ENCODE measurements at regions not wholly inside any gene's neighbourhood (a gene's known extent, or its start where the extent isn't known, plus 50 kb on each side); places are given as distances from the start of the nearest gene placed in this dataset.

GRCh38 chr2:47682216-47682749, 100.7 kb upstream of the MSH6 start:
- WGBS, 3 donors = 91 to 94% (median 91%) methylated on average over 8 of the region's 8 CpGs
- Histone ChIP-seq H3K36me3 (ENCODE audit: insufficient read depth in 1 of 2, low read depth in 1 of 2) (no peaks in the 10 kb centered on the region), H3K27me3 (ENCODE audit: insufficient read depth in 3 of 3, low read length in 2 of 3) (no peaks in the 10 kb centered on the region), H3K9me3 (no peaks in the 10 kb centered on the region), H3K4me1 (no peaks in the 10 kb centered on the region), H3K27ac (no peak overlapping the region), H3K4me3 (no peak overlapping the region)
- DNase-seq (no peak), ATAC-seq (no peak)
- intact Hi-C loops (cut with DNase I) = no loop called here
- TF ChIP-seq CTCF (IDR thresholded peaks at IDR 0.05) = no peak

GRCh38 chr2:47676261-47676926, 105.6 kb upstream of the KCNK12 start:
- 73 to 87% (median 74%) methylated on average over 6 of the region's 6 CpGs for WGBS, 3 donors
- H3K36me3 ChIP-seq (ENCODE audit: insufficient read depth in 1 of 2, low read depth in 1 of 2) = no peaks in the 10 kb centered on the region
- intact Hi-C loops (cut with DNase I) = no loop called here

GRCh38 chr2:47675196-47675825, 104.5 kb upstream of the KCNK12 start:
- TF ChIP-seq CTCF (IDR thresholded peaks at IDR 0.05) = no peak
- H3K4me1 ChIP-seq = no peaks in the 10 kb centered on the region
- intact Hi-C loops (cut with DNase I) = no loop called here
- no peaks in the 10 kb centered on the region for H3K9me3 ChIP-seq
- H3K27me3 ChIP-seq (ENCODE audit: insufficient read depth in 3 of 3, low read length in 2 of 3) = no peaks in the 10 kb centered on the region
- ATAC-seq = no peak
- H3K27ac ChIP-seq = no peak overlapping the region
- H3K4me3 ChIP-seq = no peak overlapping the region
- no peaks in the 10 kb centered on the region for H3K36me3 ChIP-seq (ENCODE audit: insufficient read depth in 1 of 2, low read depth in 1 of 2)
- no peak for DNase-seq
- 68 to 72% (median 70%) methylated on average over 2 of the region's 2 CpGs for WGBS, 3 donors

More at GRCh38 chr2:47676261-47676926, 105.6 kb upstream of the KCNK12 start:
- Histone ChIP-seq H3K9me3 (no peaks in the 10 kb centered on the region), H3K4me3 (no peak overlapping the region), H3K27me3 (ENCODE audit: insufficient read depth in 3 of 3, low read length in 2 of 3) (no peaks in the 10 kb centered on the region), H3K4me1 (no peaks in the 10 kb centered on the region), H3K27ac (no peak overlapping the region)
- ATAC-seq (no peak), DNase-seq (no peak)
- no peak for TF ChIP-seq CTCF (IDR thresholded peaks at IDR 0.05)

- Histone ChIP-seq H3K27me3 (ENCODE audit: insufficient read depth in 3 of 3, low read length in 2 of 3) (no peaks in the 10 kb centered on the region), H3K9me3 (no peaks in the 10 kb centered on the region), H3K36me3 (ENCODE audit: insufficient read depth in 1 of 2, low read depth in 1 of 2) (no peaks in the 10 kb centered on the region), H3K27ac (no peak overlapping the region), H3K4me1 (no peaks in the 10 kb centered on the region), H3K4me3 (no peak overlapping the region)
- ATAC-seq = no peak
- intact Hi-C loops (cut with DNase I) = no loop called here
- no peak for DNase-seq
- no peak for TF ChIP-seq CTCF (IDR thresholded peaks at IDR 0.05)
Measured at GRCh38 chr2:47666332-47666731, 95.5 kb upstream of the KCNK12 start.
